ENCODE measurements at regions not wholly inside any gene's neighbourhood (a gene's known extent, or its start where the extent isn't known, plus 50 kb on each side); places are given as distances from the start of the nearest gene placed in this dataset.

- TF ChIP-seq CTCF (conservative IDR thresholded peaks at IDR 0.05 in 1 of 2, IDR thresholded peaks at IDR 0.05 in 1 of 2; ENCODE audit: extremely low read depth in 1 of 2, insufficient read depth in 1 of 2, low read depth in 1 of 2, low read length in 2 of 2) (no peak), EZH2 (IDR thresholded peaks at IDR 0.05; ENCODE audit: borderline replicate concordance, low read length) (no peak)
Measured at GRCh38 chr20:23166563-23166962, 80.4 kb upstream of the CD93 start.

All from mammary epithelial cell (primary cell).